ENCODE measurements at regions not wholly inside any gene's neighbourhood (a gene's known extent, or its start where the extent isn't known, plus 50 kb on each side); places are given as distances from the start of the nearest gene placed in this dataset.

DNA sequence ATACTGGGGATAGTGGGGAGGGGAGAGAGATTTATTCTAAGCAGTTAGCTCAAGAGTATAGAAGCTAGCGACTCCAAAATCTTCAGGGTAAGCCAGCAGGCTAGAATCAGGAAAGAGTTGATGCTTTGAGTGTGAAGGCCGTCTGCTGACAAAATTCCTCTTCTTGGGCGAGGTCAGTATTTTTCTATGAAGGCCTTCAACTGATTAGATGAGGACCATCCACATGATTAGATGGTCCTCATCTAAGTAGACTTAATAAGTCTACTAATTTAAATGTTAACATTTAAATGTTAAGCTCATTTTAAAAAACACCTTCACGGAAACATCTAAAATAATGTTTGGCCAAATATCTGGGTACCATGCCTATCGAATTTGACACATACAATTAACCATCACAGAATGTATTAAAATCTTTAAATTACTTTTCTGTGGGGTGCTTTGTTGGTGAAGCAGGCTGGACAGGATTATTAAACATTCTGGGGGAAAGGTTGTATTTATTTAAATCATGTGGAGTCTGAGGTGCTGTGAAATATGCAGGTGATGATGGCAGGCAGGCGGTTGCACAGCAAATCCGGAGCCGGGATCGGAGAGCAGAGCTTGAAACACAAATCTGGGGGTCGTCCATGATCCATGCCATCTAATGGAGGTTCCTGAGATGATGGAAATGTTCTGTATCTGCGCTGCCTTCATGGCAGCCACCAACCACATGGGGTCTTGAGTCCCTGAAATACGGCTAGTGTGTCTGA is 49.8 kb upstream of the ADORA2B start:
- DNase-seq (ENCODE audit: low spot score) = no peak

Measured in NAMALWA (cell line).